Left colon (tissue), 2 donors: ENCODE measurements at regions not wholly inside any gene's neighbourhood (a gene's known extent, or its start where the extent isn't known, plus 50 kb on each side); places are given as distances from the start of the nearest gene placed in this dataset.

Source experiments
- ATAC-seq: fragments of 200-7000 bp; cut with Tn5 transposase; one replicate; pipeline ENCODE4 v1.9.1; 2020; ENCODE audit warnings: mild to moderate bottlenecking, moderate library complexity
- DNase-seq, 2 donors: peaks; one replicate each; pipeline ENCODE4 v3.0.0-alpha.2; 2020
- intact Hi-C, 2 donors: fragments of 100-400 bp; cut with DNase I in 1 of 2; cut with micrococcal nuclease in 1 of 2; formaldehyde crosslinking; loops; one replicate each; pipeline versions ENCODE4 v1.11.2 to v1.14.0; 2022; cut with DNase I, micrococcal nuclease
- donor health status: DM: no; HTN: no; CAD: no.
- donor health status: DM: yes; HTN: yes; CAD: no.

GRCh38 chr15:66615846-66616245, 50.0 kb upstream of the LCTL start:
- intact Hi-C loops: loop anchor here in 1 of 2 donors (5.0 kb wide), 2 partner anchors 81 to 156 kb away; no protein-coding TSS in a partner anchor
- no peak for DNase-seq
- no peak for ATAC-seq

GRCh38 chr15:66617137-66618090, 51.6 kb upstream of the LCTL start:
- DNase-seq: peak; percentile 61 to 78
- ATAC-seq: peak; percentile 71
- intact Hi-C loops: loop anchor here in 1 of 2 donors (5.0 kb wide), 2 partner anchors 80 to 155 kb away; no protein-coding TSS in a partner anchor

- intact Hi-C loops: loop anchor here in 1 of 2 donors (5.0 kb wide), 2 partner anchors 78 to 153 kb away; no protein-coding TSS in a partner anchor
- peak; percentile 72 for ATAC-seq
- peak; percentile 78 to 80 for DNase-seq
Observed at GRCh38 chr15:66619152-66619903, 53.5 kb upstream of the LCTL start.

- DNase-seq (no peak), ATAC-seq (no peak)
- intact Hi-C loops: no loop called here
Observed at GRCh38 chr15:66620341-66620740, 54.5 kb upstream of the LCTL start.

- intact Hi-C loops: no loop called here
- ATAC-seq: peak; percentile 12
- DNase-seq: no peak
Observed at GRCh38 chr15:66620744-66621344, 55.0 kb upstream of the LCTL start.

- intact Hi-C loops: no loop called here
- peak in 1 of 2 donors; percentile 19 for DNase-seq
- ATAC-seq: peak; percentile 27
Observed at GRCh38 chr15:66621491-66622467, 56.0 kb upstream of the LCTL start.

GRCh38 chr15:66622591-66623022, 56.8 kb upstream of the LCTL start:
- ATAC-seq (peak; percentile 77), DNase-seq (peak; percentile 28 to 46)
- intact Hi-C loops: no loop called here

- ATAC-seq: no peak
- DNase-seq: no peak
- intact Hi-C loops: no loop called here
Observed at GRCh38 chr15:66623801-66624453, 58.1 kb upstream of the LCTL start.

- intact Hi-C loops: no loop called here
- ATAC-seq (no peak), DNase-seq (no peak)
Observed at GRCh38 chr15:66625531-66625930, 59.7 kb upstream of the LCTL start.

GRCh38 chr15:66625974-66626373, 60.2 kb upstream of the LCTL start:
- intact Hi-C loops: no loop called here
- ATAC-seq: peak; percentile 60
- DNase-seq: no peak

GRCh38 chr15:66628976-66629723, 63.4 kb upstream of the LCTL start:
- DNase-seq: no peak
- intact Hi-C loops: no loop called here
- ATAC-seq: no peak

GRCh38 chr15:66629817-66630576, 64.2 kb upstream of the LCTL start:
- DNase-seq (no peak), ATAC-seq (no peak)
- intact Hi-C loops: no loop called here

- no peak for DNase-seq
- ATAC-seq: no peak
- intact Hi-C loops: no loop called here
Observed at GRCh38 chr15:66630801-66631351, 65.1 kb upstream of the LCTL start.

- intact Hi-C loops: no loop called here
- DNase-seq (no peak), ATAC-seq (no peak)
Observed at GRCh38 chr15:66631616-66632263, 65.9 kb upstream of the LCTL start.
